GM19351 (cell line): ENCODE measurements at regions not wholly inside any gene's neighbourhood (a gene's known extent, or its start where the extent isn't known, plus 50 kb on each side); places are given as distances from the start of the nearest gene placed in this dataset.
"Not testable (repeated sequence)": the region's sequence is repeated elsewhere in the genome, so short reads cannot be mapped to it uniquely, and the experiment has no call there.

Source experiments
- ATAC-seq: cut with Tn5 transposase; IDR thresholded peaks from one replicate; pipeline ENCODE4 v1.9.1; 2021; ENCODE audit warnings: mild to moderate bottlenecking, moderate library complexity; ENCODE audit not compliant: unreplicated experiment

- ATAC-seq: no peak
Measured at GRCh38 chr15:59835776-59836175, 146.7 kb upstream of the BNIP2 start.

DNA sequence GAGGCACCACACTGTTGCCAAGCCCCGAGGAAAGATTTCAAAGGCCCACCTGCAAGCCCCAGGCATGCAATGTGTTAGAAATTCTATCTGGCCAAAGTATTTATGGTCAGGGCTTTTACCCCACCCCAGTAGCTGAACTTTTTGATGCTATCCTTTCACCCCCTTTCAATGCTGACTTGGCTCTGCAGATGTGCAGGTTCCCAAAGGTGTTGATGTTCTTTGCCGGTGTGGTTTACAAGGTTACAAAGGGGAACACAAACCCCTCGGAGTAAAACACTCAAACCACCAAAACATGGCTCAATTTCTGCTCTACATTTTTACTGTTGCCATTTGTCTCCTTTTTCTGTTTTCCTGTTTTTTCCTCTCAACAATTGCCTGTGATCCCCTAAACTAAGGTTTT, 145.4 kb upstream of the BNIP2 start:
- no peak for ATAC-seq

- ATAC-seq: no peak
Measured at GRCh38 chr15:59833366-59833765, 144.2 kb upstream of the BNIP2 start.

GRCh38 chr15:59830873-59831272, 141.8 kb upstream of the BNIP2 start:
- no peak for ATAC-seq

GRCh38 chr15:59830098-59830497, 141.0 kb upstream of the BNIP2 start:
- no peak for ATAC-seq

GRCh38 chr15:59828861-59829260, 139.7 kb upstream of the BNIP2 start:
- ATAC-seq: no peak

DNA sequence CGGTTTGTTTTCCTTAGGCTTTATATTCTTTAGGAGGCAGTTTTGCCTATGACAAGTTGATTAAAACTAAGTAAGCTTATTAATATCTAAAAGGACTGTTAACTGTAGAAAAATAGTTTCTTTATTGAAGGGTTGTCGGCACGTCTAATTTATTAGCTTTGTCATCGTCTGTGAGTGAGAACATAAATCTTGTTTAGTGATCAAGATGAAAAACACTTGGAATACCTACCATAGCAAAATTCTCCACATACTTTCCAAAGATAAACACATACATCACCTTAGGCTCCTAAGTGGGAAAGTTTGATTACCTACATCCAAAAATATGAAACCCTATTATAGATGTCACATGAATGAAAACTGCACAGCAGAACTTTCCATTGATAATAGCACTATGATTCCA, 139.1 kb upstream of the BNIP2 start:
- ATAC-seq: no peak

- ATAC-seq: no peak
Measured at GRCh38 chr15:59825901-59826300, 136.8 kb upstream of the BNIP2 start.

GRCh38 chr15:59821286-59821685, 132.2 kb upstream of the BNIP2 start:
- no peak for ATAC-seq

GRCh38 chr15:59819092-59819491, 130.0 kb upstream of the BNIP2 start:
- ATAC-seq: no peak

DNA sequence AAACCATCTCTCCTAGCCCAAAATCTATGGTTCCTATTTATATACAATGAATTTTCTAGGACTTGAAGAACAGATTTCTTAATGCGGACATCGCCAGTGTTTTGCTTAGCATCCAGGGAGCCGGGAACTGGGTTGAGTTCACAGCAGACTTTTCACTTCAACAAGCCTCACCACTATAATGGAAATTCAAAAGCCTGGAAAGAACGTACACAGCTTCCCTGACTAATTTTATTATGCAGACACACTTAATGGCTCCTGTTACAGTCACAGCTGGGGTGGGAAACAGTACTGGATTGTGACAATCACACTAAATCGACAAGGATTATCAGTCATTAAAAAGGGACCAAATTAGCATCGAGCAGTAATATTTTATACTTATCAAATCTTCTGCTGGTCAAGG, 129.2 kb upstream of the BNIP2 start:
- no peak for ATAC-seq

DNA sequence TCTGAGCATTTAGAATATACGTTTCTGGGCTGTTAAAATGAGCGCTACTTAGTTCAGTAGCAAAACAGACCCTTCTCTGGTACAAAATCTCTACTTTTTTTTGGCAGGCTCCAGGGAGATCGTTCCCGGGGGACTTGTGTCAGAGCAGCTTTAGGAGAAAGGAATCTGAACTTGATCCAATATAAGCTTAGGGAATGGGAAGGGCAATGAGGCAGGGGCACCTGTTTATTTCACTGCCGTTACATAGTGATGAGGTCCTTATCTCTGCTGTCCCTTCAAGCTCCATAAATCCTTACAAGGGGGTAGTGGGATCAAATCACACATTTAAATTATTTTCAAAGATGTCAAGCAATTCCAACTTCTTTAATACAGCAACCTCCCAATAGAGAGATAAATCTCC, 128.7 kb upstream of the BNIP2 start:
- ATAC-seq: no peak

DNA sequence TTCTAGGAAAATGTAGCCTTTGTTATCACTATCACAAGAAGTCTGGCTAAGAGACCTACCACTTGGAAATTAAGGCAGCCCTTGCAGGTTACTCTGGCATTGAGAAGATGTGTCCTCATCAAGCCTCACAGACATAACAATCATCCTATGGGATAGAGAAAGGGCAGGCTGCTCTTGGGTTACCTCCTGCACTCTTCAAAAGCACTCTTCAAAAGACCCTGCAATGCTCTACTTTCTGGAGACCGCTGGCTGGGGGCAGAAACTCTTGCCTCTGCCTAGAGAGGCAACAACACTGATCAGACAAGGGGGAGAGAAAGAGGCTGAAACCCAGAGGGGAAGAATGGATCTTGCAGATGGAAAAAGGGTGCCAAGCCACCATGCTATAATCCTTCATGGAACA, 127.9 kb upstream of the BNIP2 start:
- no peak for ATAC-seq

DNA sequence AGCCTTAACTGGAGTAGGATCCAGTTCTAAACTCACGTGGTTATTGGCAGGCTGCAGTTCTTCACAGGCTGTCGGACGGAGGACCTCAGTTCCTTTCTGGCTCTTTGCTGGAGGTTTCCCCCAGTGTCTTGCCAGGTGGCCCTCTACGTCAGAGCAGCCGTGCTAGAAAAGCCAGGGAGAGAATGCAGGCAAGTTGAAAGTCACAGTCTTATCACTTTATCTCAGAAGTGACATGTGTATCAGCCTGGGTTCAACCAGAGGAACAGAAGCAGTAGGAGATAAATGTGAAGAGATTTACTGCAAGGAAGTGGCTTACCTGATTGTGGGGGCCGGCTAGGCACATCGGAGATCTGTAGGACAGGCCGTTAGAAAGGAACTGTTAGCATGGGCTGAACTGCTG, 125.3 kb upstream of the BNIP2 start:
- no peak for ATAC-seq

GRCh38 chr15:59812889-59813288, 123.8 kb upstream of the BNIP2 start:
- ATAC-seq: no peak

DNA sequence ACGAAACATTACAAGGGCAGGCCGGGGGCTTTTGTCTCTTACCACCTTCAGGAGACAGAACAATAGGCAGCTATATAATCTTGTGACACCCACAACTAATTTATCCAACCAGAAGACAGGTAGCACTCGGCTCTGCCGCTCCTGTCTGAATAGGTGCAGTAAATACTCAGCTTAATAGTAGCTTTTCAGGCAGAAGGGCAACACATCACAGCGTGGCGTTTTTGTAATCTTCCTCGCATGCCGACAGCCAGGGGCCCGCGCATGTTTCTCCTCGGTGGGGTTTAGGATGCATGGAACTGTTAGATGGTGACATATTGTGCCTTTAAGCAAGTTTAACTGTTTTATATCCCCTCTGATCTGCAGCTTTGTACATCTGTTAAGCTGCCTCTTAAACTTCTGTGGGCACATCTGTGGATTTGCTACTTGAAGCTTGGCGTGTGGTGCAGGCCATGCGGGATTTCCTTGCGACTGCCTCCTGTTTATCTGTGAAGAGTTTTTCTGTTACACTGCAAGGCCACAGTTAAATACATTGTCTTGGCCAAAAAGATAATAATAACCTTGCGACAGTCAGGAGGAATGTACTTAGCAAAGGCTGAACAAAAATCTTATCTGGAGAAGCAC, 123.2 kb upstream of the BNIP2 start:
- ATAC-seq: no peak

- not testable (repeated sequence) for ATAC-seq
Measured at GRCh38 chr15:59803293-59803966, 114.3 kb upstream of the BNIP2 start.

GRCh38 chr15:59801649-59802048, 112.5 kb upstream of the BNIP2 start:
- ATAC-seq: no peak

GRCh38 chr15:59798605-59798917, 109.4 kb upstream of the BNIP2 start:
- no peak for ATAC-seq

DNA sequence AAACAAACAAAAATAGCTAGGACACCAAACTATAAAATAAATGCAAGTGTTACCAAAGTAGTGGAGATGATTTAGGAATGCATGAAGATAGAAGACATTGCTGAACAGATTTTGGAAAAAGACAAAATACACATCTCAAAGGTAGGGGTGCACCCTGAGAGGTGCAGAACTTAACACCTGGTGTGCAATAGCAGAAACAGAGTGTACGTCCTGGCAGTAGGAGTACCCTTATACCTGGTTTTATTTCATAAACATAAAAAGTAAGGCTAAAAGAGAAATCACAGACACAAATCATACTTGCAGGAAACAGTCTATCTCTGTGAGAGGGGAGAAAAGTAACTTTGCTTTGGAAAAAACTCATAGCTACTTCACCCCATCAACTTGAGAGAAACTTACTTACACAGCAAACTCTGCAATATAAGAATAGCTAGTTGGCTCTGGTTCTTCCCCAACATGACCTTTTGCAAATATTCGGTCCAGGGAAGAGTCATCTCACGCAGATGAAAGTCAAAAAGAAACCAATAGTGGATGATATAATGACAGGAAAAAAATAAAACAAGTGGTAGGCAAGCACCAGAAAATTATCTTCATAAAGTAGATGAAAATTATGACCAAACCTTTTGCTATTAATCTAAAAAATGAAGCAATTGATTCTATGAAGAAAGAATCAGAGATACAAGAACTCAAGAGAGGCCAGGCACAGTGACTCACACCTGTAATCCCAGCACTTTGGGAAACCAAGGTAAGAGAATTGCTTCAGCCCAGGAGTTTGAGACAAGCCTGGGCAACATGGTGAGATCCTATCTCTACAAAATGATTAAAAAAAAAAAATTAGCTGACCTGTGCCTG, 108.9 kb upstream of the BNIP2 start:
- ATAC-seq: peak; percentile 64

DNA sequence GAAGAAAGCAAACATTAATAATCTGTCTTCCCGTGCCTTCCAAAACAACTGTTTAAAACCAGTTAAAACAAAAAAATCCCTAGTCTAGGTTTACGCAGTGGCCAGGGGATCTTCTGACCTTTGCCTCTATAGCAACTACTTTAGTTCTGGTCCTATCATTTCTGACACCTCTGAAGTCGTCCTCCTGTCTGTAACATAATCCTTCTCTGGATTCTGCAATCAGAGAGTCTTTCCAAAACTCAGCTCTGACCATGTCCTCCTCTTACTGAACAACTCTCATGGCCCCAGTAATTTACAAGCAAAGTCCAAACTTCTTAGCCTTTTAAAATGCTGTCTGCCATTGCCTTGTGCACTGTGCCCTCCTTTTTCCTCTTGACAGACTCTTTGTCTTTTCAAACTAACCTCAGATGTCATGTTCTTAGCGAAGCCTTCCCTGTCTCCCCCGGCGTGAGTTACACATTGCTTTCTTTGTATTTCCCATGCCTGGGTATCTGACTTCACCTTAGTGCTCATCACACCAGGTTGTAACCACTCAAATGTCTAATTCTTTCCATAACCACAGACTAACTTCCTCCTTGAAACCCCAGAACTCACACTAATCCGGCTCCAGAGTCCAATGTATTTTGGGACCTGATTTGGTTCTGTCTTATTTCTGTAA, 105.2 kb upstream of the BNIP2 start:
- no peak for ATAC-seq

DNA sequence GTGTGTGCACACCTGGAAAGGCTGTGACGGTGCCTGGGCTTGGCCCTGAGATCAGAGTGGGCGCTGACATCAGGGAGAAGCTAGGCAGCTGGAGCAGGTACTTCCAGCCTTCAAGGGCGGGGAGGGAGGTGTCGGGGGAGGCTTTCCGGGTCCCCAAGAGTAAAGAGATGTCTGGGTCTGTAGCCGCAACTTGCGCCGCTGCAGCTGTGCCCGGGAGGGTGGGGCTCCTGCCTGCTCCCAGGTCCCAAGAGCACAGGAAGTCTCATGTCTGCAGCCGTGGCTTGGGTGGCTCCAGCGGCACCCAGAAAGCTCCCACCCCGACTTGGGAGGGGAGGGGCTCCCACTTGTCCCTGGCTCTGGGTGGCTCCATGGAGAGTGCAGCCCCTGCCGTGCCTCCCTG, 103.2 kb upstream of the BNIP2 start:
- no peak for ATAC-seq
